Thymus (tissue), 11 donors: ENCODE measurements at regions not wholly inside any gene's neighbourhood (a gene's known extent, or its start where the extent isn't known, plus 50 kb on each side); places are given as distances from the start of the nearest gene placed in this dataset.

Source experiments
- DNase-seq, 9 donors: peaks; one replicate each; pipeline ENCODE4 v3.0.0-alpha.2; 2013; ENCODE audit warnings: low spot score in 9 of 9, low read depth in 6 of 9, missing footprints in 1 of 9
- H3K27ac ChIP-seq, 2 donors: one replicate each; pipeline ENCODE4 v1.5.1; 2013; ENCODE audit warnings: control low read depth in 1 of 2, low read depth in 1 of 2, low read length in 1 of 2, mild to moderate bottlenecking in 1 of 2, moderate library complexity in 1 of 2
- H3K27me3 ChIP-seq, 2 donors: one replicate each; pipeline ENCODE4 v1.5.1; 2013; ENCODE audit warnings: low read length in 1 of 2; ENCODE audit not compliant: control insufficient read depth in 2 of 2, insufficient read depth in 1 of 2
- H3K36me3 ChIP-seq, 2 donors: one replicate each; pipeline ENCODE4 v1.5.1; 2013; ENCODE audit warnings: low read length in 1 of 2, mild to moderate bottlenecking in 1 of 2, moderate library complexity in 1 of 2; ENCODE audit not compliant: control insufficient read depth in 2 of 2, insufficient read depth in 2 of 2
- H3K4me1 ChIP-seq, 2 donors: one replicate each; pipeline ENCODE4 v1.5.1; 2013; ENCODE audit warnings: low read length in 2 of 2; ENCODE audit not compliant: control insufficient read depth in 2 of 2, insufficient read depth in 2 of 2
- H3K4me3 ChIP-seq, 2 donors: one replicate each; pipeline ENCODE4 v1.5.1; 2013; ENCODE audit warnings: low read length in 2 of 2, control low read depth in 1 of 2, mild to moderate bottlenecking in 1 of 2
- H3K9me3 ChIP-seq, 2 donors: one replicate each; pipeline ENCODE4 v1.5.1; 2013; ENCODE audit warnings: low read length in 1 of 2, mild to moderate bottlenecking in 1 of 2; ENCODE audit not compliant: control insufficient read depth in 2 of 2, insufficient read depth in 1 of 2
- WGBS: extraction: QIAGEN DNeasy Blood & Tissue Kit; methylation state at CpG from one replicate; pipeline ENCODE4 v1.1.7; 2013; 5-methylcytosine and 5-hydroxymethylcytosine counted together
- donor health status: healthy.

- Histone ChIP-seq H3K4me1 (no peaks in the 10 kb centered on the region), H3K9me3 (peaks cover 0 to 18% of the 10 kb centered on the region in 2 donors), H3K27me3 (no peaks in the 10 kb centered on the region), H3K4me3 (no peak overlapping the region), H3K36me3 (no peaks in the 10 kb centered on the region), H3K27ac (no peak overlapping the region)
- DNase-seq: no peak
- 92% methylated on average over 1 of the region's 1 CpG for WGBS
These were observed 1129.3 kb downstream of the NAALADL2 start for GRCh38 chr3:175988401-175988800.

GRCh38 chr3:175985781-175986180 lies 1126.6 kb downstream of the NAALADL2 start:
- H3K9me3 ChIP-seq: peaks cover 0 to 15% of the 10 kb centered on the region in 2 donors
- no peak for DNase-seq
- WGBS: 76% methylated on average over 1 of the region's 1 CpG

GRCh38 chr3:175983379-175983778 lies 1124.2 kb downstream of the NAALADL2 start:
- DNase-seq: no peak
- WGBS: 63% methylated on average over 1 of the region's 1 CpG
- H3K27me3 ChIP-seq: no peaks in the 10 kb centered on the region
- peaks cover 0 to 5% of the 10 kb centered on the region in 2 donors for H3K9me3 ChIP-seq
- H3K4me1 ChIP-seq: no peaks in the 10 kb centered on the region
- no peak overlapping the region for H3K4me3 ChIP-seq
- no peak overlapping the region for H3K27ac ChIP-seq
- no peaks in the 10 kb centered on the region for H3K36me3 ChIP-seq

More at GRCh38 chr3:175985781-175986180, 1126.6 kb downstream of the NAALADL2 start:
- Histone ChIP-seq H3K4me1 (no peaks in the 10 kb centered on the region), H3K4me3 (no peak overlapping the region), H3K27ac (no peak overlapping the region), H3K27me3 (no peaks in the 10 kb centered on the region), H3K36me3 (no peaks in the 10 kb centered on the region)

- H3K4me1 ChIP-seq: no peaks in the 10 kb centered on the region
- 89% methylated on average over 2 of the region's 2 CpGs for WGBS
- H3K4me3 ChIP-seq: no peak overlapping the region
- peaks cover 2 to 17% of the 10 kb centered on the region in 2 donors for H3K9me3 ChIP-seq
- DNase-seq: no peak
- H3K36me3 ChIP-seq: no peaks in the 10 kb centered on the region
- H3K27ac ChIP-seq: no peak overlapping the region
- H3K27me3 ChIP-seq: no peaks in the 10 kb centered on the region
These were observed 1121.5 kb downstream of the NAALADL2 start for GRCh38 chr3:175980486-175981090.

- H3K4me3 ChIP-seq: no peak overlapping the region
- peaks cover 2 to 17% of the 10 kb centered on the region in 2 donors for H3K9me3 ChIP-seq
- H3K4me1 ChIP-seq: no peaks in the 10 kb centered on the region
- WGBS: 97% methylated on average over 32 of the region's 32 CpGs
- no peak for DNase-seq
- H3K27me3 ChIP-seq: no peaks in the 10 kb centered on the region
- no peaks in the 10 kb centered on the region for H3K36me3 ChIP-seq
- H3K27ac ChIP-seq: no peak overlapping the region
These were observed 1119.0 kb downstream of the NAALADL2 start for GRCh38 chr3:175977968-175978752.

GRCh38 chr3:175969456-175969855 lies 1110.3 kb downstream of the NAALADL2 start:
- no peaks in the 10 kb centered on the region for H3K4me1 ChIP-seq
- H3K36me3 ChIP-seq: no peaks in the 10 kb centered on the region
- H3K27ac ChIP-seq: no peak overlapping the region
- no peak overlapping the region for H3K4me3 ChIP-seq
- peaks cover 0 to 5% of the 10 kb centered on the region in 2 donors for H3K9me3 ChIP-seq
- 94% methylated on average over 3 of the region's 3 CpGs for WGBS
- no peak for DNase-seq
- H3K27me3 ChIP-seq: no peaks in the 10 kb centered on the region

- no peaks in the 10 kb centered on the region for H3K36me3 ChIP-seq
- no peaks in the 10 kb centered on the region for H3K27me3 ChIP-seq
- H3K4me3 ChIP-seq: no peak overlapping the region
- peaks cover 0 to 6% of the 10 kb centered on the region in 2 donors for H3K9me3 ChIP-seq
- no peak for DNase-seq
- no peaks in the 10 kb centered on the region for H3K4me1 ChIP-seq
- 68% methylated on average over 1 of the region's 1 CpG for WGBS
- no peak overlapping the region for H3K27ac ChIP-seq
These were observed 1105.9 kb downstream of the NAALADL2 start for GRCh38 chr3:175965036-175965435.

- no peaks in the 10 kb centered on the region for H3K4me1 ChIP-seq
- WGBS: 35% methylated on average over 1 of the region's 1 CpG
- no peaks in the 10 kb centered on the region for H3K36me3 ChIP-seq
- no peaks in the 10 kb centered on the region for H3K9me3 ChIP-seq
- no peaks in the 10 kb centered on the region for H3K27me3 ChIP-seq
- no peak overlapping the region for H3K27ac ChIP-seq
- H3K4me3 ChIP-seq: no peak overlapping the region
- no peak for DNase-seq
These were observed 1098.3 kb downstream of the NAALADL2 start for GRCh38 chr3:175957427-175957826.

- Histone ChIP-seq H3K27ac (no peak overlapping the region), H3K4me1 (no peaks in the 10 kb centered on the region), H3K9me3 (no peaks in the 10 kb centered on the region), H3K27me3 (no peaks in the 10 kb centered on the region), H3K4me3 (no peak overlapping the region), H3K36me3 (no peaks in the 10 kb centered on the region)
- no peak for DNase-seq
- WGBS: 83% methylated on average over 3 of the region's 3 CpGs
These were observed 1097.8 kb downstream of the NAALADL2 start for GRCh38 chr3:175956964-175957363.
